ENCODE measurements at regions not wholly inside any gene's neighbourhood (a gene's known extent, or its start where the extent isn't known, plus 50 kb on each side); places are given as distances from the start of the nearest gene placed in this dataset.

- Histone ChIP-seq H2BK120ac (ENCODE audit: low read depth, low read length, poor library complexity, severe bottlenecking) (no peak overlapping the region), H2AK5ac (ENCODE audit: insufficient read length, low read length) (no peak overlapping the region), H3K18ac (ENCODE audit: insufficient read length, low read depth, low read length) (no peak overlapping the region), H3K23me2 (ENCODE audit: insufficient read length, low read depth, low read length, poor library complexity, severe bottlenecking) (no peaks in the 10 kb centered on the region), H3K56ac (ENCODE audit: insufficient read length, low read depth, low read length) (no peak overlapping the region), H3K23ac (ENCODE audit: insufficient read length, low read depth, low read length) (no peak overlapping the region), H3K27me3 (ENCODE audit: insufficient read depth, low read length) (no peaks in the 10 kb centered on the region), H3K79me2 (ENCODE audit: insufficient read depth, low read length) (no peaks in the 10 kb centered on the region), H2AFZ (ENCODE audit: low read length) (no peak overlapping the region), H2BK12ac (ENCODE audit: insufficient read length, low read depth, low read length) (no peak overlapping the region), H2BK20ac (ENCODE audit: low read depth, low read length, poor library complexity, severe bottlenecking) (no peak overlapping the region), H3K4me1 (ENCODE audit: insufficient read depth, low read length) (no peaks in the 10 kb centered on the region), H2BK15ac (ENCODE audit: low read depth, low read length) (no peak overlapping the region), H3K27ac (ENCODE audit: insufficient read length, low read depth, low read length) (no peak overlapping the region), H3T11ph (ENCODE audit: low read length) (no peak overlapping the region), H4K20me1 (ENCODE audit: control insufficient read depth, insufficient read depth, insufficient read length) (no peaks in the 10 kb centered on the region), H4K91ac (ENCODE audit: insufficient read length, low read depth, low read length) (no peak overlapping the region), H2BK5ac (ENCODE audit: insufficient read length, low read length) (no peak overlapping the region), H4K8ac (replicated peaks; ENCODE audit: insufficient read length, low read depth, low read length) (no peak overlapping the region), H3K14ac (ENCODE audit: insufficient read depth, low read length) (no peak overlapping the region), H3K9ac (ENCODE audit: extremely low read depth, insufficient read length, low read length) (no peak overlapping the region), H3K9me3 (ENCODE audit: control insufficient read depth, low read depth, low read length) (no peaks in the 10 kb centered on the region), H4K5ac (ENCODE audit: insufficient read length, low read depth, low read length) (no peak overlapping the region), H3K4ac (ENCODE audit: low read depth, low read length) (no peak overlapping the region), H3K79me1 (ENCODE audit: insufficient read depth, low read depth, low read length, poor library complexity, severe bottlenecking) (no peaks in the 10 kb centered on the region), H3K4me2 (ENCODE audit: insufficient read depth, insufficient read length, low read length) (no peak overlapping the region)
- Mint-ChIP-seq H3K9me3 (no peaks in the 10 kb centered on the region), H3K27me3 (ENCODE audit: low read depth) (no peaks in the 10 kb centered on the region), H3K36me3 (ENCODE audit: insufficient read depth in 1 of 3, low read depth in 3 of 3) (no peaks in the 10 kb centered on the region), H3K27ac (no peak overlapping the region), H3K4me3 (no peak overlapping the region), H3K4me1 (peaks cover 18 to 19% of the 10 kb centered on the region in 2 experiments)
- no CpG with 5 or more reads among the region's 2 CpGs for WGBS (ENCODE audit: extremely low coverage, insufficient read length, low lambda C conversion rate)
- no peak for TF ChIP-seq CTCF (conservative IDR thresholded peaks at IDR 0.05)
- no peak for DNase-seq
Measured at GRCh38 chr13:33536601-33537000, 251.0 kb upstream of the STARD13 start.
